NCI-H146 treated with DMSO at 0.1 percent for 48 hours (cell line): ENCODE measurements at regions not wholly inside any gene's neighbourhood (a gene's known extent, or its start where the extent isn't known, plus 50 kb on each side); places are given as distances from the start of the nearest gene placed in this dataset.
"Not testable (repeated sequence)": the region's sequence is repeated elsewhere in the genome, so short reads cannot be mapped to it uniquely, and the experiment has no call there.

Experiments used
- DNase-seq: peaks from one replicate; lab custom pipeline; 2025; ENCODE audit not compliant: unreplicated experiment; lab: John Stamatoyannopoulos, UW

GRCh38 chr15:38852188-38852587, 287.6 kb upstream of the RASGRP1 start:
- DNase-seq: not testable (repeated sequence)

- no peak for DNase-seq
Measured at GRCh38 chr15:38853608-38854007, 289.0 kb upstream of the RASGRP1 start.

- no peak for DNase-seq
Measured at GRCh38 chr15:38854506-38854905, 289.9 kb upstream of the RASGRP1 start.

GRCh38 chr15:38857814-38858213, 293.2 kb upstream of the RASGRP1 start:
- no peak for DNase-seq

- DNase-seq: no peak
Measured at GRCh38 chr15:38859574-38859973, 295.0 kb upstream of the RASGRP1 start.

GRCh38 chr15:38860253-38860652, 295.6 kb upstream of the RASGRP1 start:
- no peak for DNase-seq

GRCh38 chr15:38860674-38861073, 296.1 kb upstream of the RASGRP1 start:
- no peak for DNase-seq

GRCh38 chr15:38861108-38861507, 296.5 kb upstream of the RASGRP1 start:
- no peak for DNase-seq

GRCh38 chr15:38862099-38862498, 297.5 kb upstream of the RASGRP1 start:
- DNase-seq: no peak

GRCh38 chr15:38863381-38863780, 298.8 kb upstream of the RASGRP1 start:
- DNase-seq: no peak

- no peak for DNase-seq
Measured at GRCh38 chr15:38864122-38864521, 299.5 kb upstream of the RASGRP1 start.

- DNase-seq: no peak
Measured at GRCh38 chr15:38864827-38865581, 300.4 kb upstream of the RASGRP1 start.

- DNase-seq: no peak
Measured at GRCh38 chr15:38867556-38867955, 302.9 kb upstream of the RASGRP1 start.

GRCh38 chr15:38868326-38869114, 303.9 kb upstream of the RASGRP1 start:
- no peak for DNase-seq

GRCh38 chr15:38871638-38872037, 307.0 kb upstream of the RASGRP1 start:
- no peak for DNase-seq

GRCh38 chr15:38872732-38873131, 308.1 kb upstream of the RASGRP1 start:
- DNase-seq: no peak

GRCh38 chr15:38873158-38873557, 308.5 kb upstream of the RASGRP1 start:
- DNase-seq: no peak

- DNase-seq: no peak
Measured at GRCh38 chr15:38874464-38874863, 309.9 kb upstream of the RASGRP1 start.

GRCh38 chr15:38876211-38876610, 311.6 kb upstream of the RASGRP1 start:
- DNase-seq: no peak

GRCh38 chr15:38876621-38877020, 312.0 kb upstream of the RASGRP1 start:
- DNase-seq: no peak

- DNase-seq: no peak
Measured at GRCh38 chr15:38877471-38877870, 312.9 kb upstream of the RASGRP1 start.

- DNase-seq: no peak
Measured at GRCh38 chr15:38878026-38878425, 313.4 kb upstream of the RASGRP1 start.
